GM12873 (cell line): ENCODE measurements at regions not wholly inside any gene's neighbourhood (a gene's known extent, or its start where the extent isn't known, plus 50 kb on each side); places are given as distances from the start of the nearest gene placed in this dataset.

Source experiments
- CTCF ChIP-seq: IDR thresholded peaks from 2 replicates; pipeline ENCODE4 v1.5.1; 2012; ENCODE audit warnings: low read depth, mild to moderate bottlenecking, moderate library complexity, low read length, control low read depth; ENCODE audit not compliant: insufficient read depth; ENCODE audit errors: missing control alignments

- TF ChIP-seq CTCF: no peak
Observed at GRCh38 chr7:118005026-118005425, 131.8 kb upstream of the CTTNBP2 start.

GRCh38 chr7:118006979-118007378, 133.7 kb upstream of the CTTNBP2 start:
- no peak for TF ChIP-seq CTCF

- no peak for TF ChIP-seq CTCF
Observed at GRCh38 chr7:118009419-118009818, 136.2 kb upstream of the CTTNBP2 start.

GRCh38 chr7:118011652-118012051, 138.4 kb upstream of the CTTNBP2 start:
- TF ChIP-seq CTCF: no peak

GRCh38 chr7:118013252-118014010, 140.2 kb upstream of the CTTNBP2 start:
- no peak for TF ChIP-seq CTCF

GRCh38 chr7:118022546-118022945, 149.3 kb upstream of the CTTNBP2 start:
- TF ChIP-seq CTCF: no peak

GRCh38 chr7:118026791-118027190, 153.6 kb upstream of the CTTNBP2 start:
- TF ChIP-seq CTCF: no peak
